DMS79 treated with DMSO at 0.1 percent for 48 hours (cell line): ENCODE measurements at regions not wholly inside any gene's neighbourhood (a gene's known extent, or its start where the extent isn't known, plus 50 kb on each side); places are given as distances from the start of the nearest gene placed in this dataset.

ENCODE experiments used
- DNase-seq: peaks from one replicate; lab custom pipeline; 2025; lab: John Stamatoyannopoulos, UW

GRCh38 chr11:27191639-27192038 is 151.0 kb downstream of the BBOX1 start:
- no peak for DNase-seq

- DNase-seq = no peak
These were observed 148.1 kb downstream of the BBOX1 start for GRCh38 chr11:27188696-27189095.

- no peak for DNase-seq
These were observed 147.4 kb downstream of the BBOX1 start for GRCh38 chr11:27187848-27188621.

GRCh38 chr11:27187075-27187847 is 146.6 kb downstream of the BBOX1 start:
- no peak for DNase-seq

- DNase-seq = no peak
These were observed 146.0 kb downstream of the BBOX1 start for GRCh38 chr11:27186580-27186979.

GRCh38 chr11:27184458-27185312 is 144.1 kb downstream of the BBOX1 start:
- DNase-seq = no peak

GRCh38 chr11:27183672-27184457 is 143.2 kb downstream of the BBOX1 start:
- DNase-seq = peak; percentile 70

- DNase-seq = no peak
These were observed 138.7 kb downstream of the BBOX1 start for GRCh38 chr11:27179334-27179733.

- DNase-seq = no peak
These were observed 138.2 kb downstream of the BBOX1 start for GRCh38 chr11:27178859-27179258.
